Naive thymus-derived CD4-positive, alpha-beta T cell (primary cell): ENCODE measurements at regions not wholly inside any gene's neighbourhood (a gene's known extent, or its start where the extent isn't known, plus 50 kb on each side); places are given as distances from the start of the nearest gene placed in this dataset.

Experiments used
- ATAC-seq: fragments of 150-1000 bp; cut with Tn5 transposase; 2 replicates; pipeline ENCODE4 v1.10.0; 2021; ENCODE audit warnings: mild to moderate bottlenecking, moderate library complexity
- CTCF ChIA-PET: fragments of 350-600 bp; sonication (Branson Sonifier 250); formaldehyde crosslinking; loops from one replicate; lab custom pipeline; 2021; ENCODE audit warnings: antibody characterized with exemption; lab: Charles Lee
- POLR2A ChIA-PET: fragments of 350-600 bp; sonication (Branson Sonifier 250); formaldehyde crosslinking; loops from one replicate; lab custom pipeline; 2021; ENCODE audit warnings: antibody characterized with exemption, inconsistent platforms; lab: Charles Lee
- DNase-seq, 9 donors: peaks; one replicate each; pipeline versions ENCODE4 v3.0.0 to v3.0.0-alpha.2; 2020 to 2022; ENCODE audit warnings: mixed read lengths in 1 of 9
- H3K27ac ChIP-seq: one replicate; pipeline ENCODE4 v1.7.0; 2013; ENCODE audit warnings: mild to moderate bottlenecking, low read depth, low read length, moderate library complexity
- H3K27me3 ChIP-seq, 2 donors: one replicate each; pipeline ENCODE4 v1.7.0; 2013; ENCODE audit warnings: low read length in 2 of 2, mild to moderate bottlenecking in 2 of 2, moderate library complexity in 2 of 2; ENCODE audit not compliant: control insufficient read depth in 2 of 2, insufficient read depth in 2 of 2
- H3K36me3 ChIP-seq, 3 experiments: 1 replicate in 2 of 3; 2 replicates in 1 of 3; pipeline ENCODE4 v1.7.0; 2013; ENCODE audit warnings: low read length in 3 of 3, mild to moderate bottlenecking in 3 of 3, moderate library complexity in 1 of 3; ENCODE audit not compliant: insufficient read depth in 3 of 3, control insufficient read depth in 2 of 3
- H3K4me1 ChIP-seq, 2 donors: one replicate each; pipeline ENCODE4 v1.7.0; 2013; ENCODE audit warnings: low read length in 2 of 2, mild to moderate bottlenecking in 2 of 2, moderate library complexity in 1 of 2; ENCODE audit not compliant: control insufficient read depth in 2 of 2, insufficient read depth in 2 of 2
- H3K4me3 ChIP-seq: 2 replicates; pipeline ENCODE4 v1.7.0; 2013; ENCODE audit warnings: mild to moderate bottlenecking, low read length
- H3K9me3 ChIP-seq, 3 experiments: 1 replicate in 2 of 3; 2 replicates in 1 of 3; pipeline ENCODE4 v1.7.0; 2013; ENCODE audit warnings: low read length in 3 of 3; ENCODE audit not compliant: control insufficient read depth in 2 of 3
- H3K27ac Mint-ChIP-seq, 9 donors: one replicate each; pipeline ENCODE4 v1.8.0; 2020 to 2022; ENCODE audit warnings: mixed read lengths in 9 of 9, mild to moderate bottlenecking in 8 of 9, moderate library complexity in 5 of 9, inconsistent platforms in 2 of 9
- H3K27me3 Mint-ChIP-seq, 5 donors: one replicate each; pipeline ENCODE4 v1.8.0; 2021 to 2022; ENCODE audit warnings: mixed read lengths in 5 of 5, mild to moderate bottlenecking in 1 of 5
- H3K36me3 Mint-ChIP-seq, 5 donors: one replicate each; pipeline ENCODE4 v1.8.0; 2020 to 2022; ENCODE audit warnings: mixed read lengths in 5 of 5, mild to moderate bottlenecking in 3 of 5, inconsistent platforms in 1 of 5
- H3K4me1 Mint-ChIP-seq, 7 donors: one replicate each; pipeline ENCODE4 v1.8.0; 2020 to 2022; ENCODE audit warnings: mixed read lengths in 7 of 7, mild to moderate bottlenecking in 3 of 7, inconsistent platforms in 1 of 7
- H3K4me3 Mint-ChIP-seq, 10 donors: one replicate each; pipeline ENCODE4 v1.8.0; 2020 to 2022; ENCODE audit warnings: mild to moderate bottlenecking in 10 of 10, mixed read lengths in 10 of 10, moderate library complexity in 6 of 10, inconsistent platforms in 2 of 10
- H3K9me3 Mint-ChIP-seq, 11 donors: one replicate each; pipeline ENCODE4 v1.8.0; 2020 to 2022; ENCODE audit warnings: mixed read lengths in 11 of 11, mild to moderate bottlenecking in 4 of 11, inconsistent platforms in 1 of 11, moderate library complexity in 1 of 11
- intact Hi-C, 2 donors: fragments of 100-400 bp; cut with micrococcal nuclease; formaldehyde crosslinking; loops; one replicate each; pipeline ENCODE4 v1.15.1; 2023

DNA sequence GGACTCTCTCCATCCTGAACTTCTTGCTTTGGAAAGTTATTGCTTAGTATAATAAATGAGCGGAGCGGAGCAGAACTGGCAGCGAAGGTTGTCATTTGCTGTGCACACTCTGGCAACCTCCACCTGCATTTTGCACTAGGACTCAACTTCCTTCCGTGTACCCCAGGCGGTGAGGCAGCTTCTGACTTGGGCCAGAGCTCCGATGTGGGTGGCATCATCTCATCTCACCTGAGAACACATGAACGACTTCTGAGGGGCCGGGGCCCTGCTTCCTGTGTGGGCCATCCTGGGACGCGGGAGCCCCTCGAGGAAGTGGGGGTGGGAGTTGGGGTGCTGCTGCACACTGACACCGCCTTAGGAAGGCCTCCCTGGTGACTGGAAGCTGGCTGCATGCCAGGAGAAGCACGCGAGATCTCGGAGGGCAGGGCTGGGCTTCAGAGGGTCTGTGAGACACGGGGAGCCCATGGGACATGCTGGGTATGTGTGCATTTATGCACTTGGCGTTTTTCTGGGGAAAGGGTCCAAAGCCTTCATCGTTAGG lies 56.5 kb upstream of the COL5A1 start:
- no peaks in the 10 kb centered on the region for H3K27me3 ChIP-seq
- ChIA-PET CTCF (interaction anchor here (0.6 kb wide), 1 partner anchor 1320 kb away, joined by 10 read pairs; no protein-coding TSS in a partner anchor), POLR2A (no interaction called here)
- H3K9me3 ChIP-seq: no peaks in the 10 kb centered on the region
- Mint-ChIP-seq H3K36me3 (no peaks in the 10 kb centered on the region), H3K27ac (no peak overlapping the region), H3K9me3 (peaks cover 0 to 12% (median 4%) of the 10 kb centered on the region in 11 donors), H3K4me1 (peaks cover 0 to 5% (median 0%) of the 10 kb centered on the region in 7 donors), H3K27me3 (peaks cover 9 to 18% (median 13%) of the 10 kb centered on the region in 5 donors), H3K4me3 (no peak overlapping the region)
- no peaks in the 10 kb centered on the region for H3K36me3 ChIP-seq
- H3K4me1 ChIP-seq: no peaks in the 10 kb centered on the region
- ATAC-seq (no peak), DNase-seq (no peak)
- intact Hi-C loops: no loop called here
- no peak overlapping the region for H3K27ac ChIP-seq
- H3K4me3 ChIP-seq: no peak overlapping the region

DNA sequence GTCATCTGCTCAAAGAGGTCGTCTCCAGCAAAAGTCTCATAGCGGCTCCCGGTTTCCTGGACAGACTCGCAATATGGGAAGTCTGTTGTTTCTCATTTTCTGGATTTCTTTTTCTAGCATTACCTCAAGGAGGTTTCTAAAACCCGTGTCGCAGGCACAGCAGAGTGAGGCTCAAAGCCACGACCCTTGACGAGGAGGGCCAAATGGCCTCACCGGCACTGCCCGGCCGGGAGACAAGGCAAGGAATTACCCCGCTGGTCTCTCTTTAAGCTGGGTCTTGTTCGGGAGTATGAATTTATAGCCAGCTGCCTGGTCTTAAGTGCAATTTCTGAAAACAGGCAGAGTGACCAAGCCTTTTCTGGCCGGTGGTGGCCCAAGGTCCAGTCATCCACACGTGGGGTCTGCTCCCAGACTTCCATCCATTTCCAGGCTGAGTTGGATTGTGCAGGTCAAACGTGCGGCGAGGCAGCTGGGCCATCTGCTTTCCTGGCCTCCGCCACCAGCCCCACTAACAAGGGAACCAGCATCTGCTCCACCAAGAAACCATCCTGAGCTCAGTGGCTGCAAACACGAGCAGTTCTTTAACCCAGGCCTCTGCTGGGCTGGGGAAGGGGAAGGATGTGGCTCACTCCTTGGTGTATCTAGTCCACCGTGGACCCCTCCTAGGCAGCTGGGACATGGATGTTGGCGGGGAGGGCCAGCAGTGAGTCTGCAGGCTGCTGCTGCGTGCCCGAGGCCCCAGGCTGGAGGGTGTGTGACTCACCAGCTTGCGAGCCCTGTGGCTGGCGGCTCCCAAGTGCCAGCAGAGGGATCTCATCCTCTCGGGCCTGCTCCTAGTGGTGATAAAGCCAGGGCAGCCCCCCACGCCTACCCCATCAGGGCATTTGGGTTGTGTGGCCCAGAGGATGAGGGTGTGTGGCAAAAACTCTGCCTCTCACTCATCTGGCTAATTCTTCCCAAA lies 55.6 kb upstream of the COL5A1 start:
- Histone ChIP-seq H3K27me3 (no peaks in the 10 kb centered on the region), H3K36me3 (no peaks in the 10 kb centered on the region), H3K4me1 (no peaks in the 10 kb centered on the region), H3K4me3 (no peak overlapping the region), H3K9me3 (no peaks in the 10 kb centered on the region), H3K27ac (no peak overlapping the region)
- no peak for DNase-seq
- Mint-ChIP-seq H3K9me3 (peaks cover 0 to 4% (median 0%) of the 10 kb centered on the region in 11 donors), H3K4me3 (no peak overlapping the region), H3K27ac (no peak overlapping the region), H3K4me1 (peaks cover 0 to 5% (median 0%) of the 10 kb centered on the region in 7 donors), H3K27me3 (peaks cover 3 to 18% (median 8%) of the 10 kb centered on the region in 5 donors), H3K36me3 (no peaks in the 10 kb centered on the region)
- intact Hi-C loops: no loop called here
- ChIA-PET POLR2A (no interaction called here), CTCF (interaction anchor here (0.6 kb wide), 1 partner anchor 1319 kb away, joined by 10 read pairs; no protein-coding TSS in a partner anchor)
- no peak for ATAC-seq

DNA sequence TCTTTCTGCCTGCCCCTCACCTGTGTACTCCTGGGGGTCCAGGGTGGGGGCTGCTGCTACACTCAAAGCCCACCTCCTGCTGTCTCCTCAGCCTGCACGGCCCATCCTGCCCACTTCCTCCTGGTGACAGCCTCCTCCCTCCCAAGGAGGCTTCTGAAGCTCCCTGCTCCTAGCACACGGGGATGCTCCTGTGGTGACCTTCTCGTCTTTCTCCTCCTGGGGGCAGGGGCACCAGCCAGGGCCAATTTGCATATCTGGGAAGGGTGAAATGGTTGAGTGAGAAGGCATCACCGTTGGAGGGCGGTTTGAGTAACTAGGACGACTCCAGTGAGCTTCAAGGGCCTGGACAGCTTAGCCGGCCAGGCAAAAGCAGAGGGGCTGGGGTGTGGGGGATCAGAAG lies 51.9 kb upstream of the COL5A1 start:
- Mint-ChIP-seq H3K4me3 (no peak overlapping the region), H3K4me1 (peaks cover 0 to 5% (median 0%) of the 10 kb centered on the region in 7 donors), H3K27me3 (peaks cover 0 to 22% (median 5%) of the 10 kb centered on the region in 5 donors), H3K27ac (no peak overlapping the region), H3K9me3 (no peaks in the 10 kb centered on the region), H3K36me3 (no peaks in the 10 kb centered on the region)
- Histone ChIP-seq H3K27me3 (no peaks in the 10 kb centered on the region), H3K4me3 (no peak overlapping the region), H3K4me1 (no peaks in the 10 kb centered on the region), H3K9me3 (no peaks in the 10 kb centered on the region), H3K36me3 (no peaks in the 10 kb centered on the region), H3K27ac (no peak overlapping the region)
- no peak for DNase-seq
- POLR2A ChIA-PET: interaction anchor here (0.6 kb wide), 1 partner anchor 13 kb away, joined by 3 read pairs; no protein-coding TSS in a partner anchor
- CTCF ChIA-PET: no interaction called here
- no peak for ATAC-seq
- intact Hi-C loops: no loop called here

DNA sequence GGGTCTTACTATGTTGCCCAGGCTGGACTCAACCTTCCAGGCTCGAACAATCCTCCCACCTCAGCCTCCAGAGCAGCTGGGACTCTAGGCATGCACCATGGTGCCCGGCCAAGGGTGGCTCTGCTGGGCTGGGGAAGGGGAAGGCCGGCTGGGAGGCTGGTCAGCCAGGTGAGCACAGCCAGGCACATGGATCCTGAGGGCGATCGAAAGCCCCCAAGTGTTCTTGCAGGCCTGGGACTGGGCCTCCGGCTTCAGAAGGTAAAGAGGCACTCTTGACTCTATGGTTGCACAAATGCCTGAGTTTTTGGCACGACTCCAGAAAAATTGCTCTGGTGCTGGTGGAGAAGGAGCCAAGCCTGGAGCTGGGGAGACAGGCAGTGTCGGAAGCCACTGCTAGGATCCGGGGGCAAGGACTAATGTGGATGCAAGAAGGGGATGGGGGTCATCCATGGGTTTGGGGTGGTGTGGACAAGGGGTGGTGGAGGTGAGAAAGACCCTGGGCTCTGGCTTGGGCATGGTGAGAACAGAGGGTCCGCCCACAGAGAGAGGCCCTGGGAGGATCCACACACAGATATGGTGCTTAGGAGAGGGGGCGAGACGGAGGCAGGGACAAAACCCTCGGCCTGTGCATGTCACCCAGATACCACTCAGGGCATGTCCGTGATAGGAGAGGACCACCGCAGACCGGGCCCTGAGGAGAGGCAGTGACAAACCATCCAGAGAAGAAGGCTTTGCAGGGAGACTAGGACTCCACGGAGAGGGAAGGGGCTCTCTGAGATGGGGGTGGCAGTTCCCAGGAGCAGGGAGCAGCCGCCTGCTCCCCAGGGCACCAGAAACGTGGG lies 51.1 kb upstream of the COL5A1 start:
- no peaks in the 10 kb centered on the region for H3K36me3 Mint-ChIP-seq
- intact Hi-C loops: no loop called here
- Histone ChIP-seq H3K36me3 (no peaks in the 10 kb centered on the region), H3K4me1 (no peaks in the 10 kb centered on the region), H3K27ac (no peak overlapping the region), H3K9me3 (no peaks in the 10 kb centered on the region), H3K4me3 (no peak overlapping the region), H3K27me3 (no peaks in the 10 kb centered on the region)
- no peak overlapping the region for H3K4me3 Mint-ChIP-seq
- ChIA-PET POLR2A (interaction anchor here (0.6 kb wide), 1 partner anchor 12 kb away, joined by 3 read pairs; no protein-coding TSS in a partner anchor), CTCF (no interaction called here)
- DNase-seq (no peak), ATAC-seq (no peak)
- H3K27ac Mint-ChIP-seq: no peak overlapping the region
- H3K9me3 Mint-ChIP-seq: no peaks in the 10 kb centered on the region
- H3K27me3 Mint-ChIP-seq: peaks cover 0 to 19% (median 5%) of the 10 kb centered on the region in 5 donors
- H3K4me1 Mint-ChIP-seq: peaks cover 0 to 1% (median 0%) of the 10 kb centered on the region in 7 donors

GRCh38 chr9:134591082-134591571 lies 50.5 kb upstream of the COL5A1 start:
- Histone ChIP-seq H3K36me3 (no peaks in the 10 kb centered on the region), H3K27ac (no peak overlapping the region), H3K4me3 (no peak overlapping the region), H3K9me3 (no peaks in the 10 kb centered on the region), H3K27me3 (no peaks in the 10 kb centered on the region), H3K4me1 (no peaks in the 10 kb centered on the region)
- H3K9me3 Mint-ChIP-seq: no peaks in the 10 kb centered on the region
- POLR2A ChIA-PET: no interaction called here
- DNase-seq (no peak), ATAC-seq (no peak)
- no peak overlapping the region for H3K4me3 Mint-ChIP-seq
- H3K27me3 Mint-ChIP-seq: peaks cover 0 to 19% (median 5%) of the 10 kb centered on the region in 5 donors
- no peaks in the 10 kb centered on the region for H3K36me3 Mint-ChIP-seq
- H3K4me1 Mint-ChIP-seq: no peaks in the 10 kb centered on the region
- CTCF ChIA-PET: no interaction called here
- H3K27ac Mint-ChIP-seq: no peak overlapping the region
- intact Hi-C loops: no loop called here

DNA sequence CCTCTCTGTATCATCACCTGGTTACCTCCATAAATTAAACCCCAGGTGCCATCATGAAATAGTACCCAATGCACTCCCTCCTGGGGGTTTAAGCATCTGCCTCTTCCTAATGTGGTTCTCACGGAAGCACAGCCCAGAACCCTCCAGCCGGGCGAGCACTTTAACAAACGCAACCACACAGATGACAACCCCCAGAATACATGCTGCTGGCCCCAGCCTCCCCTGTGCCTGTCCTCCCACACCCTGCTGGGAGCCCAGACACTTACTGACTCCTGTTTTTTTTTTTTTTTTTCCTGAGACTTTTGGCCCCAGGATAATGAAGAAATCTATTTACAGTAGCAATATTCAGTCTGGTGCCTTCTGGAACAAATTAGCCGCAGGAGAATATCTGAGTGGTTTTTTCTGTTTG lies 50.0 kb upstream of the COL5A1 start:
- H3K4me3 Mint-ChIP-seq: no peak overlapping the region
- POLR2A ChIA-PET: no interaction called here
- H3K27ac Mint-ChIP-seq: no peak overlapping the region
- Histone ChIP-seq H3K27me3 (no peaks in the 10 kb centered on the region), H3K9me3 (no peaks in the 10 kb centered on the region), H3K4me1 (no peaks in the 10 kb centered on the region), H3K4me3 (no peak overlapping the region), H3K36me3 (no peaks in the 10 kb centered on the region), H3K27ac (no peak overlapping the region)
- no peaks in the 10 kb centered on the region for H3K9me3 Mint-ChIP-seq
- intact Hi-C loops: no loop called here
- H3K36me3 Mint-ChIP-seq: no peaks in the 10 kb centered on the region
- no peaks in the 10 kb centered on the region for H3K4me1 Mint-ChIP-seq
- CTCF ChIA-PET: interaction anchor here (0.7 kb wide), 1 partner anchor 23 kb away, joined by 3 read pairs; no protein-coding TSS in a partner anchor
- no peak for DNase-seq
- ATAC-seq: no peak
- peaks cover 0 to 19% (median 5%) of the 10 kb centered on the region in 5 donors for H3K27me3 Mint-ChIP-seq
